Testis (tissue), 2 donors: ENCODE measurements at regions not wholly inside any gene's neighbourhood (a gene's known extent, or its start where the extent isn't known, plus 50 kb on each side); places are given as distances from the start of the nearest gene placed in this dataset.

ENCODE experiments used
- DNase-seq: peaks from one replicate; pipeline ENCODE4 v3.0.0-alpha.2; 2019
- H3K27ac ChIP-seq, 2 donors: fragments of 200-600 bp; sonication (generic); one replicate each; pipeline ENCODE4 v1.5.1; 2019
- H3K27me3 ChIP-seq: fragments of 200-600 bp; sonication (generic); one replicate; pipeline ENCODE4 v1.5.1; 2019
- H3K36me3 ChIP-seq: fragments of 200-600 bp; sonication (generic); one replicate; pipeline ENCODE4 v1.5.1; 2017; ENCODE audit warnings: low read depth; ENCODE audit errors: missing control alignments
- H3K4me1 ChIP-seq: fragments of 200-600 bp; sonication (generic); one replicate; pipeline ENCODE4 v1.5.1; 2019
- H3K4me3 ChIP-seq, 2 donors: fragments of 200-600 bp; sonication (generic); one replicate each; pipeline ENCODE4 v1.5.1; 2017 to 2019
- H3K9me3 ChIP-seq: fragments of 200-600 bp; sonication (generic); one replicate; pipeline ENCODE4 v1.5.1; 2017
- CTCF ChIP-seq, 3 experiments: fragments of 450-650 bp in 2 of 3; fragments of 200-600 bp in 1 of 3; sonication (generic) in 1 of 3; IDR thresholded peaks; one replicate each; pipeline ENCODE4 v1.5.1; 2016 to 2019; ENCODE audit warnings: antibody characterized with exemption in 3 of 3, mild to moderate bottlenecking in 2 of 3, moderate library complexity in 1 of 3
- POLR2A ChIP-seq: fragments of 450-650 bp; IDR thresholded peaks from one replicate; pipeline ENCODE4 v1.6.1; 2017; ENCODE audit warnings: antibody characterized with exemption, mild to moderate bottlenecking, moderate library complexity
- WGBS, 2 donors: methylation state at CpG; one replicate each; pipeline ENCODE4 v1.1.5; 2018; 5-methylcytosine and 5-hydroxymethylcytosine counted together
- intact Hi-C: fragments of 100-400 bp; cut with DNase I; formaldehyde crosslinking; loops from one replicate; pipeline ENCODE4 v1.15.1; 2023; ENCODE audit warnings: low total_unique reads

DNA sequence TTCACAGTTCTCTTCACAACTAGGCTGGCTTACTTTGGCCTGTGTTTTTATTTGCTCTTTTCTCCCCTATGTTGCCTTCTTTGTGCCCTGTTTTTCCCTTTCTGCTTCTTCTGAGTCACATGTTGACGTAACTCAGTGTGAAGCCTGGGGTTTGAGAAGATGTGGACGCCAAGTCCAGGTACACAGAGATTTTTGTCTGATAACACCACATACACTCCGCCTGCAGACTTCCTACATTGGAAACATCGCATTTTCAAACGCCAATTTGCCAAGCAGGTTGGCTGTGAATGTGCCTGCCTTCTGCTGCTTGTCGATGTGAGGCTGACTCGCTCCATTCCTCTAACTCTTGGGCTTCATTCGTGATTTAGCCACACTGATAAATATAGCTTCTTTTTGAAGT is 62.6 kb upstream of the FN1 start:
- DNase-seq, result no peak
- WGBS, 2 donors, result 88 to 96% methylated on average over 8 of the region's 8 CpGs
- TF ChIP-seq POLR2A (no peak), CTCF (IDR thresholded peaks at IDR 0.05) (no peak)
- Histone ChIP-seq H3K36me3 (no peaks in the 10 kb centered on the region), H3K4me1 (no peaks in the 10 kb centered on the region), H3K9me3 (no peaks in the 10 kb centered on the region), H3K27me3 (no peaks in the 10 kb centered on the region), H3K4me3 (no peak overlapping the region), H3K27ac (no peak overlapping the region)
- intact Hi-C loops, result no loop called here

DNA sequence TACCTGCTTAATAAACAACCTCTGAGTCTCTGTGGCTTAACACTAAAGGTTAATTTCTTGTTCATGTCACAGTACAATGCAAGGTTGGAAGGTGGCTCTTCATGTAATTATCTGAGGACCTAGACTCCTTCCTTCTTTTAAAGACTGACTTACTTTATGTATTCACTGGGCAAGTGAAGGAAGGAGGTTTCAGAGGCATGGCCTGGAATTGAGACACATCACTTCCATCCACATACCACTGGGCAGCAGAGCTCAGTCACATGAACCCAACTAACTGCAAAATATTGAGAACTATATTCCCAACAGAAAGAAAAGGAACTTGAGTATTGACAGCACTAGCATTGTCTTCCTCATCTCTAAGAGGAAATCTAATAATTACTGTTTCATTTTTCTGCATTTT is 57.5 kb upstream of the FN1 start:
- no peak for TF ChIP-seq POLR2A
- TF ChIP-seq CTCF (IDR thresholded peaks at IDR 0.05), result no peak
- Histone ChIP-seq H3K36me3 (no peaks in the 10 kb centered on the region), H3K4me3 (no peak overlapping the region), H3K27ac (no peak overlapping the region), H3K27me3 (no peaks in the 10 kb centered on the region), H3K4me1 (no peaks in the 10 kb centered on the region), H3K9me3 (no peaks in the 10 kb centered on the region)
- intact Hi-C loops, result no loop called here
- no peak for DNase-seq

- Histone ChIP-seq H3K4me3 (no peak overlapping the region), H3K9me3 (no peaks in the 10 kb centered on the region), H3K4me1 (no peaks in the 10 kb centered on the region), H3K27me3 (no peaks in the 10 kb centered on the region), H3K27ac (no peak overlapping the region), H3K36me3 (no peaks in the 10 kb centered on the region)
- DNase-seq, result no peak
- TF ChIP-seq POLR2A (no peak), CTCF (IDR thresholded peaks at IDR 0.05) (no peak)
- 75 to 83% methylated on average over 3 of the region's 3 CpGs for WGBS, 2 donors
- intact Hi-C loops, result no loop called here
Measured at GRCh38 chr2:215489288-215489848, 53.5 kb upstream of the FN1 start.

GRCh38 chr2:215487002-215487372 is 51.1 kb upstream of the FN1 start:
- no peak overlapping the region for H3K4me3 ChIP-seq
- 60 to 77% methylated on average over 4 of the region's 4 CpGs for WGBS, 2 donors
- H3K27me3 ChIP-seq, result no peaks in the 10 kb centered on the region
- TF ChIP-seq CTCF (IDR thresholded peaks at IDR 0.05) (no peak), POLR2A (no peak)
- no peaks in the 10 kb centered on the region for H3K36me3 ChIP-seq
- no peaks in the 10 kb centered on the region for H3K4me1 ChIP-seq
- no peaks in the 10 kb centered on the region for H3K9me3 ChIP-seq
- H3K27ac ChIP-seq, result no peak overlapping the region
- DNase-seq, result no peak
- intact Hi-C loops, result no loop called here

GRCh38 chr2:215486291-215487001 is 50.6 kb upstream of the FN1 start:
- 77 to 90% methylated on average over 2 of the region's 2 CpGs for WGBS, 2 donors
- TF ChIP-seq POLR2A (no peak), CTCF (IDR thresholded peaks at IDR 0.05) (no peak)
- intact Hi-C loops, result no loop called here
- no peak for DNase-seq
- H3K27me3 ChIP-seq, result no peaks in the 10 kb centered on the region
- no peak overlapping the region for H3K27ac ChIP-seq
- no peaks in the 10 kb centered on the region for H3K36me3 ChIP-seq
- H3K9me3 ChIP-seq, result no peaks in the 10 kb centered on the region
- H3K4me1 ChIP-seq, result no peaks in the 10 kb centered on the region
- H3K4me3 ChIP-seq, result no peak overlapping the region
